GM12872 (cell line): ENCODE measurements at regions not wholly inside any gene's neighbourhood (a gene's known extent, or its start where the extent isn't known, plus 50 kb on each side); places are given as distances from the start of the nearest gene placed in this dataset.

ENCODE experiments used
- CTCF ChIP-seq: IDR thresholded peaks from 3 replicates; pipeline ENCODE4 v1.5.1; 2011; ENCODE audit warnings: low read depth, mild to moderate bottlenecking, low read length, moderate library complexity; ENCODE audit not compliant: insufficient read depth

DNA sequence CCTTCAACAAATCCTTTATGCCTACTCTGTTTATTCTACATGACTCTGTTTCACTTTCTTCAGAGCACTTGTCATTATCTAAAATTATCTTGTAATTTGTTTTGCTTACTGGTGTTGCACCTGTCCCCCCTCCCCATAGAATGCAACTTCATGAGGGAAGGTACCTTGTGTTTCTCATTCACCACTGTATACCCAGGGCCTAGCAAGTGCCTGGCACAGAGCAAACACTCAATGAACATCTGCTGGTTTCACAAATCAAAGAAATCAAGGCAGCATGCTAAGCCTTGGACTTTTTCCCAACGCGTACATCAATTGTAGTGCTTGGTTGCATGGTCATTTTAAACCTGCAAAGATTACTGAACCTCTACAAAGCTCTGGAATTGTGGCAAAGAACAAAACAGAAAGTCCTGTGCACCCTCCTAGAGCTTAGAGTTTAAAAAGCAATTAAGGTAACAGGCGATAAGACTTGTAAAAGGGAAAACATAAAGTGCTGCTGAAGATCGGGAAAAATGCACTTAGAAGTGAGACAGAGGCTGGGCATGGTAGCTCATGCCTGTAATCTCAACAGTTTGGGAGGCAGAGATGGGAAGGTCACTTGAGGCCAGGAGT lies 479.1 kb downstream of the MED13L start:
- no peak for TF ChIP-seq CTCF

DNA sequence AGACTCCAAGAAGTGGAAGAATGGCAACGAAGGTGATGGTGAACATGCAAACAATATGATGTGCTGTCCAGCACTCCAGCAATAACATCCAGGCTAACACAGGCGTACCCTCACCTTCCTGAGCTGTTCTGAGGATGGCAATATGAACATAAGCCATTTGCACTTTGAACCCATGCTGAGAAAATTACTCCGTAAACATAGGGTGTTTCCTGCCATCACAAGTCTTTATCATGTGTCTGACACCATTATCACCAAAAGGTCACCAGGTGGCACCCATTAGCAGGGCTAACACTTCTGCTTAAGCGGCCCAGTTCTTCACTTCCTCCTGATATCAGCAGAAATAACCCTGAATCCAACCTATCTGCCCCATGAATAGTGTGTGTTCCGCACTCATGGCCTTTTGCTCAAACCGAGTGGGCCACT lies 482.8 kb downstream of the MED13L start:
- no peak for TF ChIP-seq CTCF

DNA sequence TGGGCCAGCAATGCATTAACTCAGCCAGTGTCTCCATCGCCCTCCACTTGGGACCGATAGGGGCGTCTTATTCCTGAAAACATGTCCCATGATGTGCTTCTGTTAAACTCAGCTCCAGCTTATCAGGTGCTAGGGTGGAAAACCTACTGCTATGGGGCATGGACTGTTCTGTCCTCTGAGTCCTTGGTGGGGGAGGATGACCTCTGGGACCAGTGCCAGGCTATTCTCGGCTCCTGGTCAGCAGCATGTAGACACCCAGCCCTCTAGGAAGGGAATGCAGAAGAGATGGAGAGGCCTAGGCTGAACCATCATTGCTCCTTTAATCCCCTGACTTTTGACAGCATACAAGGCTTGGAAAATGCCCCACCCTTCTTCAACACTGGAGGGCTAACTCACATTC lies 486.2 kb downstream of the MED13L start:
- TF ChIP-seq CTCF = no peak

DNA sequence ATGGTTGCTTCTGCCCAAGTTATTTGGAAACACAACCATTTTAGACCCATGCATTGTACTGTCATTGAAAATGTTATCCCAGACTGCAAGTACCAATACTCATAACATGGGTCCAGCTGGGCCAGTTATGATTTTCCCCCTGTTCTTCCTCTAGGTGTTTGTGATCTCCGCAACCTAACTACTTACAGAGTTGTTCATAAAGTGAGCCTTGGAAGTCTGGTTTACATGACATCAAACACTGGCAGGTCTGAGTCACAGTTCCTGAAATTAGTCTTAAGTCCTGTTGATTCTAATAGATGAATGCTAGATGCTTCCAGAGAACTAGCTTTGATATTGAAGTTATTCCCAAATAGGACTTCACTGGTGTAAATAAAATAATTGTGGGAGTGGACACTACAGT lies 487.0 kb downstream of the MED13L start:
- no peak for TF ChIP-seq CTCF

GRCh38 chr12:115785548-115785947 lies 491.9 kb downstream of the MED13L start:
- TF ChIP-seq CTCF = no peak

- TF ChIP-seq CTCF = no peak
Measured at GRCh38 chr12:115776399-115776798, 501.1 kb downstream of the MED13L start.

DNA sequence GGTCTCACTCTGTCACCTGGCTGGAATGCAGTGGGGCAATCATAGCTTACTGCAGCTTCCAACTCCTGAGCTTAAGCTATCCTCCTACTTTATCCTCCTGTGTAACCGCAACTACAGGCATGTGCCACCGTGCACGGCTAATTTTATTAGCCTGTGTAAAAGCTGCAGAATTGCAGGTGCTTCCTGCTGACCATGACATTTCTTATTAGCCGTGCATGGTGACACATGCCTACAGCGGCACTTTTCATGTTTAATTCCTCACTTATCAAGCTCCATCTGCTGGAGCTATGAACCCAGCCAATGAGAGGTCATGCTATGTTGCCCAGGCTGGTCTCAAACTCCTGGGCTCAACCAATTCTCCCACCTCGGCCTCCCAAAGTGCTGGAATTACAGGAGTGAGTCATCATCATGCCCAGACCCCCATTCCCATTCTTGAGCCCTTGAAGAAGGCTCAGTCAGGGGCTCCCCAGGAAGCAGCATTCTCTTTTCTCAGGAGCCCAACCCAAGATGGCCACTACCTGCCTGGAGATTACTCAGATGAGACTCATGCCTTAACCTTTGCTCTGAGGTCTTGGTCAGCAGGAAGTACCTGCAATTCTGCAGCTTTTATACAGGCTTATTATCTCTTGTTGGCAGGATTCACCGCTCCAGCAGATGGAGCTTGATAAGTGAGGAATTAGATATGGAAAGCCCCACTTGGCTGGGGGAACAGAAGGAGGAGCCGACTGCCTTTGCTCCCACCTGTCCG lies 503.2 kb downstream of the MED13L start:
- no peak for TF ChIP-seq CTCF
